ENCODE measurements at regions not wholly inside any gene's neighbourhood (a gene's known extent, or its start where the extent isn't known, plus 50 kb on each side); places are given as distances from the start of the nearest gene placed in this dataset.
A peak's percentile ranks its signal among the peaks of the same experiment; 100 is the strongest.
"Not testable (repeated sequence)": the region's sequence is repeated elsewhere in the genome, so short reads cannot be mapped to it uniquely, and the experiment has no call there.

DNA sequence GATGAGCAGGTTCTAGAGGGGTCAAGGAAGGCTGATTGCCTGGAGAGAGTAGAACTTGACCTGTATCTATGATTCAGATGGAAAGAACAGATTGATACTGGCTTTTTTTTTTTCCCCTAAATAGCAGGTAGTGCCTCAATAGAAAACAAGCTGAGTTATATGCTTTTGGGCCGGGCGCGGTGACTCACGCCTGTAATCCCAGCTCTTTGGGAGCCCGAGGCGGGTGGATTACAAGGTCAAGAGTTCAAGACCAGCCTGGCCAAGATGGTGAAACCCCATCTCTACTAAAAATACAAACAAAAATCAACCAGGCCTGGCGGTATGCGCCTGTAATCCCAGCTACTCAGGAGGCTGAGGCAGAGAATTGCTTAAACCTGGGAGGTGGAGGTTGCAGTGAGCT lies 186.1 kb downstream of the CEP135 start:
- DNase-seq, result not testable (repeated sequence)

DNA sequence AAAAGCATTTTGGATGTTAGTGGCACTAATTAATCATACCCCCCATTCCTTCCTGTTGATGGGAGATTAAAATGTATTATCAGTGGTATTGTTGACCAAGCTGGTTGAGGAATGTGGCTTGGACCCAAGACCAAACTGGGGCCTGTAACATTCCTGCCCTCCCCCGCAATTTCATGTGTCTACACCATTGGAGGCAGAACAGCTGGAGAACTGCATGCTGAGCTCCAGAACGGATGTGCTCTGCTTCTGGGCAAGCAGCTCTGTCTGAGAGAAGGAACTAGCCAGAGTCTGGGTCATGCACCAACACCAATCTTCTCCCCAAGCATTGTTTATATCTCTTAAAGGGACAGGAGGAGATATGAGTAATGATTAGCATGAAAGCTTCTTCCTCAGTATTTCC lies 185.5 kb downstream of the CEP135 start:
- DNase-seq, result no peak

DNA sequence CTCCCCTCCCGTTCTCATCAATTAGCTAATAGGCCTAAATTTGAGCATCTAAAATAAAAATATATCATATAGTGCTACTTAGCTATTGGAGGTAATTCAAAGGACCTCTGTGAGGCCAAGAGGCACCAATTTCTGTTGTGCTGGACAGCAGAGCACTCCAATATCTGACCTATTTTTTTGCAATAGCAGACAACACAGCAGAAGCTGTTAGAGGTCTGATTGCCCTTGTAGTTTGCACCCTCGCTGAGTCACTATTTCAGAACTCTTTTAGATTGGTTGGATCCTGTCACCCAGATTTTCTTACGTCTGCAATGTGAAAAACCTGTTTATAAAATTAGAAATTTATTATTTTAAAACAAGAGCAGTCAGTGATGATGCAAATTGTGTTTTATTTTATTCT lies 184.1 kb downstream of the CEP135 start:
- DNase-seq, result no peak

DNA sequence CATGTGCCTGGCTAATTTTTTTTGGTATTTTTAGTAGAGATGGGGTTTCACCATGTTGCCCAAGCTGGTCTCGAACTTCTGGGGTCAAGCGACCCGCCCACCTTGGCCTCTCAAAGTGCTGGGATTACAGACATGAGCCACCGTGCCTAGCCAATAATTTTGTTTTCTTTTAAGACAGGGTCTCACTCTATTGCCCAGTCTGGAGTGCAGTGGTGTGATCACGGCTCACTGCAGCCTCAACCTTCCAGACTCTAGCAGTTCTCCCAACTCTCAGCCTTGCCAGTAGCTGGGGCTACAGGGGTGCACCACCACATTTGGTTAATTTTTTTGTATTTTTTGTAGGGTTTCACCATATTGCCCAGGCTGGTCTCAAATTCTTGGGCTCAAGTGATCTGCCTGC lies 183.4 kb downstream of the CEP135 start:
- not testable (repeated sequence) for DNase-seq

DNA sequence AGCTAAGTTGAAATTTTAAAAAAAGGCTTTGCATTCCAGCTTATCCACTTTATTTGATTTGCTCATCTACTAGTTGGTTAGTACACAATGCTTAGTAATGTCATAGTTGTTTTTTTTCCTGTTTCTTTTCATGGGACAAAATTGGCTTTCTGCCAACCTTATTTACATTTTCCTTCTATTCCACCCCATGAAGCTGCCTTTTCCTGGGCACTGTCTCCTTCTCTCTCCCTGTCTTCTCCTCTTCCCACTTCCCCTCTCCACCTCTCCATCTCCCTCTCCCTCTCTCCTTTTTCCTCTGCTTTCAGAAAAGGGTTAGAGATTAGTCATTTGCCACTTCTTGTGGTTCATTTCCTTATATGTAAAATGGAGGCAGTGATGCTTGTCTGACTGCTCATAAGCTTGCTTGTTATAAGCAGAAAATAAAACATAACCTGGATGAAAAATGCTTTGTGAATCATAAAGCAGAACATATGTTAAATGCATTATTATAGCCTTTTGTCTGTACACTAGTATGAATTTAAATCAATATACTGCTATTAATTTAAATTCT lies 181.9 kb downstream of the CEP135 start:
- peak; percentile 25 to 28 for DNase-seq

DNA sequence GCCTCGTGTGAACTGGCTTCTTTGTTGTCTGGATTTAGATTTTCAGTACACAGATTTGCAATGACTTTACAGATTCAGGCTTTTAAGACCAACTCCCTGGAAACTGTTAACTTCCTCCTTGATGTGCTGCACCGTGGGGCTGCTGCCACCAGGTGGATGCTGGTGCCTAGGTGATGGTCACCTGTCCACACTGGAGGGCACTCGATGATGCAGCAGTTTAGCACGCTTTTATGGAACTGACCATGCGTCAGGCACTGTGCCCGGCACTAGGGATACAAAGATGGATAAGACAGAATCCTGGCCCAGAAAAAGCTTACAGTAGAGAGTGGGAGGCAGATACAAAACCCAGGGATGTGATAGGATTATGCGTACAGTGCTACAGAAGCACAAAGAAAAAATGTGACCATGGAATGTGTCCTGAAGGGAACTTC lies 180.7 kb downstream of the CEP135 start:
- DNase-seq, result no peak

DNA sequence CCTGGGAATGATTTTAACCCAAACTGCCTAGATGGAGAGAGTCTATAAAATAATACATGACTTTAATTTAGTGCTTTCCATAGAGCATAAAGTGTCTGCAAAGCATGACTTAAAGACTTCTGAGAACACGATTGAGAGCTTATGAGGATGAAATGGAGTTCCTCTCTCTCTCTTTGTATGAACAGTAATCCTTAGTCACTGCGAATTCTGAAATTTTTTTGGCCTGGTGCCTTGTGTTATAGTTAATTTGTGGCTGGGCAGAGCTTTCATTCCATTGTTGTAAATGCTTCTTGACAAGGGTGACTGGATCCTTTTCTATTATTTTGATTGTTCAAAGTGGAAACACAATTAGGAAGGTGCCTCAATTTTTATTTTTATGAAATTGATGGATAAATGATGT lies 179.5 kb downstream of the CEP135 start:
- DNase-seq, result peak; percentile 10 to 14

DNA sequence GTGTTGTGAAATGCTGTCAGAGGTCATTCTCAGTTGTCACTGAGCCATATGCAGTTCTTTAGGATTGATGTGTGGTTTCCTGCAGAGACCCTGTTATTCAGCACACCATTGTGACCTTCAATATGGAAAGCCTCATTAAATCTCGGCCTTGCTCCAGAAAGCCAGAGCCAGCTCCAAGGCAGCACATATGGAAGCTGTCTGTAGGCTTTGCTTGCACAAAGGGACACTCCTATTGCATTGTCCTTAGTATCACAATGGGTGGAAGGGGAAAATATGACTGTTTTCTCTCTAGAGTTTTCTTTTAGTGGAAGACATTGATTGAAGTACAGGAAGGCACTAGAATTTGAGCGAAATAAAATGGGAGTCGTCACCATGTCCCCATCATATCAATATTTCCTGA lies 179.0 kb downstream of the CEP135 start:
- peak; percentile 18 to 64 for DNase-seq

DNA sequence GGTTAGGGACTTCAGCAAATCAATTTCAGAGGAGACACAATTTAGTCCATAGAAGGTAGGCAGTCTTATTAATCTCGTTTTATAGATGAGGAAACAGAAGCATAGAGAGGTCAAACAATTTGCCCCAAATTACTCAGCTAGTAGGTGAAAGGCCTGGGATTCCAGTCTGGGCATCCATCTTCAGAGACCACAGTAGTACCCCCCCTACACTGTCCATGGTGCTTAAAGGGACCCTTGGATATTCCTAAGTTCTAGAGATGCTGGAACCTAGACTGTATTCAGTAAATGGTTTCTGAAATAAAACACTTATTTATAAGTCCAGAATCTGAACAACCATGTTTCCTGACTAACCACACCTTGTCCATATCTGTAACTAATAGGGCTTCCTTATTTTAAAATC lies 174.8 kb downstream of the CEP135 start:
- no peak for DNase-seq

DNA sequence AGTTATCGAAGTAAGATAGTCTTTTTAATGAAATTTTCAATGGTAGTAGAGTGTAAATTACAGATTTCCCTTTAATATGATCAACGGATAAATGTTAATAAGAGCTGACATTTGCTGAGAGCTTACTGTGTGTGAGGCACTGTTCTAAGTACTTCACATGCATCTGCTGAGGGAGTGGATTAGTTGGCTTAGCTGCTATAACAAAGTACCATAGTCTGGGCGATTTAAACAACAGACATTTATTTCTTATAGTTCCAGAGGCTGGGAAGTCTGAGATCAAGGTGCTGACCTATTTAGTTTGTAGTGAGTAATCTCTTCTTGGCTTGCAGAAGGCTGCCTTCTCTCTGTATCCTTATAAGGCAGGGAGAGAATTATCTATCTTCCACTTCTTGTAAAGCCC lies 174.3 kb downstream of the CEP135 start:
- no peak for DNase-seq

DNA sequence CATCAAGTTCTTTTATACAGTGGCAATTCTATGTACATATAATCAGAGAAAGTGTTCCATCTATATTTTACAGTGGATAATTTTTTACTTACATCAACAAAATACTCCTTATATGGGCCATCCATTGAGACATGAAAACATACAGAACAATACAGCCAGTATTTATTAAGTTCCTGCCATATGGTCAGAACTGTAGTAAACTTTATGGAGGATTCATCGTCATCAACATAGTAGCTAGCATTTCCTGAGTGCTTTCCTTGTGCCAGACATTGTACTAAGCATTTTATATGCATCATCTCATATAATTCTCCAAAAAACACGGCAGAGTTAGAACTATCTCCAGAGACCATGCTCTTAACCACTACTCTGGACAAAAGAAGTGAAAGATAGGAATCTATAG lies 170.1 kb downstream of the CEP135 start:
- DNase-seq, result no peak

DNA sequence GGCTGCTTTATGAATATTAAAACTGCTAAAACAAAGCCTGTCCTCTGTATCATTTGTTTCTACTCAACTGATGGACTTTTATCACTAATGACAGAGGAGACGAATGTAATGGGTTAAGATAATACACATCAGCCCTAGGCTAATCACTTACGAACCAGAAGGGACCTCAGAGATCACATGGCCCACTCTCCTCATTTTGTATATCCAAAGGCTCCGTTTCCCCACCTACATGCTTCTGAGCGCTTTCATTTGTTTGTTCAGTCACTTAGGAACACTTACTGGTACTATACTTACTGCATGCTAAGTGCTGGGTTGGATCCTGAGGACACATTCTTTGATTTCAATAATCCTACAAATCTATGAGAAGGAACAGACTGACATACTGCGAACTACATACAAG lies 169.3 kb downstream of the CEP135 start:
- no peak for DNase-seq

DNA sequence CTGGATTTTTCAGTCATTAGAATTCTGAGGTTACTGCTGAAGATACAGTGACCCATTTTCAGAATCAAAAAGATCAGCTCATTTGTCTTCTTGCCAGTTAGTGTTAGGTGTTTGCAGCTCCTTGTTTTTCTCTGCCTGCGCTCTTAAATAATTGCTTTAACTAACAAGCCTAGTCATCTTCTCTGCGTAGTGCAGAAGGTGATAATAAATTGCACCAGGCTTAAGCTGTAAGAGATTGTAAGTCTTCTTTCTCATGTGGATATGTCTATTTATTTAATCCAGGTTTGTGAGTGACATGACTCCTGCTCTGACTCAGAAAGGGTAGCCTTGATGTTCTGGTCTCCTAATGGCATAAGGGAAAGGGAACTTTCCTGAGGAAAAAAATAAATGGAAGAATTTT lies 167.2 kb downstream of the CEP135 start:
- DNase-seq, result no peak

DNA sequence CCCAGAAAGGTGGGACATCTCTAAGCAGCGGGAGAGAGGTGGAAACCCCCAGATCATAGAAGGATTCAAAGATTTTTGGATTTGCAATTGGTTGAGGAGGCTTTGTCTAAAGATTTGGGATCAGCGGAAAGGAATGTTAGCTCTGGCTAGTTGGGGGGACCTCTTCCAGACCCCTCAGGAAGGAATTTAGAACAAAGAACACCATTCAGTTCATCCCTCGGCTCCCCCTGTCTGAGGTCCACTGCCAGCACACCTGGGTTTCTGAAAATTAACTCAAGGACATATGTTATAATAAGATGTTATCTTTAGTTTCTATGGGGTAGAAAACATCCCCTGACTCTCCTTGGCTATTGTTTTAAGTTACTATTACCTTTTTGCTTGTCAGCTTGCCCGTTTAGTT lies 163.6 kb downstream of the CEP135 start:
- no peak for DNase-seq

DNA sequence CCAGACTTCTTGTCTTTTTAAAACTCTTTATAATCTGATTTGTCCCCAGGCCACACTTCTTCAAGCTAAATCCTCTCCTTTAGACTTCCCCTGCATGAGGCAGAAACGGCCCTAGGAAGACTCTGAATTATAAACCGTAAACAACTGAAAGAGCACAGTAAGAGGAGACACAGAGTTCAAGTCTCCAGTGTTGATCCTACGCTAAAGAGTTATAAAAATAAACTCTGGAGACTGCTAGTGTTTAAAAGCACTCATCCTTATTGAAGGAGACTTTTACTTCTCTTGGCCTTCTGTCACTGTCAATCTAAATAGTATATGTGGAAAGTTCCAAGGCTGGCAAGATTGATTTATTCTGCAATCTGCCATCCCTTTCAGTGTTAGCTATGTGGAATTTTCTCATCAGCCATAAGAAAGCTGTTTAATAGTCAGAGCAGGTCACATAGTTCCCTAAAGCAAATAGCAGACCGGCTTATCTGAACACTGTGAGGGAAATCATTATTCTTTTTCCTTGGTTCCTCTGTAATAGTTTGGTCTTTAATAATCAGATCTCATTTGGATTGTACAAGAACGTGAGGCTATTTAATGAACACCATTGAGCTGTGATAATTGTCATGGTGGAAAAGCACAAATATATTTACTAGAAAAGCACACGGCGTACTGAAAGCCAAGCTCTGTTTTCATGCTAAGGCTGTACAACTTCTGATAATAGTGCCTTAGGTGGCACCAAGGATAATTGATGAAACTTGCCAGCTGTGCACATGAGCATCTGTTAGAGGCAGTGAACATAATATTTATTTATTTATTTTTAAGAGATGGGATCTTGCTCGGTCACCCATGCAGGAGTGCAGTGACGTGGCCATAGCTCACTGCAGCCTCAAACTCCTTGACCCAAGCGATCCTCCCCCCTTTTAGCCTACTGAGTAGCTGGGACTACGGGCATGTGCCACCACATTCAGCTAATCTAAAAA lies 157.7 kb downstream of the CEP135 start:
- peak in 1 of 2 experiments; percentile 43 for DNase-seq

DNA sequence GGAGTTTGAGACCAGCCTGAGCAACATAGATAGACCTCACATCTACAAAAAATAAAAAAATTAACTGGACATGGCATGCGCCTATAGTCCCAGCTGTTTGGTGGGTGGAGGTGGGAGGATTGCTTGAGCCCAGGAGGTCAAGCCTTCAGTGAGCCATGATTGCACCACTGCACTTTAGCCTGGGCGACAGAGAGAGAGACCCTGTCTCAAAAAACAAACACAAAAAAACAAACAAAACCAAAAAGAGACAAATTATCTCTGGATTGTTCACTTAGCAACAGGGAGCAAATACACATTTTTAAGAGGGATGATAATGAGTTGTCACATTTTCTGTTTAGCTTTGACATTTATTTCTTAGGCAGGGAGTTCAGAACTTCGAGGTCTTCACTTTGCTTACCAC lies 155.4 kb downstream of the CEP135 start:
- no peak for DNase-seq

DNA sequence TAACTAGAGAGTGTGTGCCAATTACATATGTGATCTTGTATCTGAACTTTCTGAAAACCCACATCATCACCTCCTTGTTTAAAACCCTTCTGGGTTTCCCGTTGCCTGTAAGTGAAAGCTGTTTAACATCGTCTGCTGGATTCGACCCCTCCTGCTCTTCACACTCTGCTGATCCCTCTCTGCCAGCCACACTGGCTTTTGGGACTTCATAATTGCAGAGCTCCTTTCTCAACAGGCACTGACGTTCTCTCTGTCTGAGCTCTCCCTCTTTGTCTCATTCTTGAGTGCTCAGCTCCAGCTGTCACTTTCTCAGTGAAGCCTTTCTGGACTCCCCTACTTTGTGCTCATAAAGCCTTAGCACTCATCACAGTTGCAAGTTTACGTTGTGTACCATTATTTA lies 153.9 kb downstream of the CEP135 start:
- DNase-seq, result no peak

DNA sequence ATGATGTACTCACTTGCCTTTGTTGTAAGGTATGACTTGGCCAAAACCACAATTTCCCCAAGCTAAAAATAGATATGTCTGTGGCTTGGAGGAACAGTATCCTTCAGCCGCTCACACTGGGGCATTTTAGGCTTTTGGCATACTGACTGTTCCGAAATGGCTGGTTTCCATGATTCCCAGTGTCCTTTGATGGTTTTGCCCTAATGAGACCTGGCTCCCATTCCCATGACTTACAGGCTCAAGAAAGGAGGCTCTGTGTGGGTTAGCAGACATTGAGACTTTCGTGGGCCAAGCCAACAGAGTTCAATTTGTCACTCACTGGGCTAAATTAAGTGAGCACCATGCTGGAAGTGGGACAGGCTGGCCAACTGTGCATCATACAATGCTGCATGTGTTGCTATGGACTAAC lies 150.6 kb downstream of the CEP135 start:
- DNase-seq, result peak; percentile 47 to 82

DNA sequence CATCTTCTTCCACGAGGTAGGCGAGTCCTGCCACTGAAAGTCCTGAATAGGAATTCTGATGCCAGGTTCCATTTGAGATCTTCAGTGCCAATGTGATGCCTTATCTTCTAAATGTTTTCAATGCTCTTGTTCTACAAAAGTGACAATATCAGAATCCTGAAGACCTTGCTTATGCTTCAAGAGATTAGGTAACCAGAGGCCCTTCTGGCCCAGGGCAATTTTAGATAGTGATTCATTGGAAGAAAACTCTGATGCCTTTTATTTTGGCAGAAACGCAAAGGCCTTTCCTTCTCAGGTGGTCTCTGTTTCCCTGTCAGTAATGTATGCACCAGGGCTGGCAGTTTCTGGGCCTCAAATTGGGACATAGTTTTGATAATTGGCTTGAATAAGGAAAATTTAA lies 144.8 kb downstream of the CEP135 start:
- DNase-seq, result no peak

DNA sequence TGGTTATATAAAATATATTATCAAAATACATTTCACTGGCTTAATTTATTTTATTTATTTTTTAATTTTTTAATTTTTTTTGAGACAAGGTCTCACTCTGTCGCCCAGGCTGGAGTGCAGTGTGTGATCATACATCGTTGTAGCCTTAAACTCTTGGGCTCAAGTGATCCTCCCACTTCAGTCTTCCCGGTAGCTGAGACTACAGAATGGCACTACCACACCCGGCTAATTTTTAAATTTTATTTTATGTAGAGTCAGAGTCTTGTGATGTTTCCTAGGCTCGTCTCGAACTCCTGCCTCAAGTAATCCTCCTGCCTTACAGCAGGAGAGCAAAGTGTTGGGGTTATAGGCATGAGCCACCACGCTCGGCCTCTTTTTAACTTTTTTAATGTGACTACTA lies 143.8 kb downstream of the CEP135 start:
- DNase-seq, result no peak

DNA sequence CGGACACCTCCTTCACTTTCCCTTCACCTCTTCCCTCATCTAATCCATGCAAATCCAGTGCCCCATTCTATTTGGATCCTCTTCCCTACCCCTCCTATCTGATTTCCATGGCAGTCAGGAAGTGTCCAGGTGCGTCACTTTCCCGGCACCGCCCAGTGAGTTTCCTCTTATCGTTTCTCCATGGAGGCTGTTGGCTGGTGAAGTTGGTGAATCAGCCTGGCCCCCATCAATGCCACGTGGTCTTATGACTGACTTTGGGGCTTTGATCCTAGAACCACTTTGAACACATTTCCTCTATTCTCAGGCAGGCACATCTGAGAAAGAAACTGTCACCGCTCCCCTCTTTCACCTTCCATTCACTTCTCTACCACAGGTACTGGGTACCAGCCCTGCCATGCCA lies 137.8 kb downstream of the CEP135 start:
- no peak for DNase-seq

DNA sequence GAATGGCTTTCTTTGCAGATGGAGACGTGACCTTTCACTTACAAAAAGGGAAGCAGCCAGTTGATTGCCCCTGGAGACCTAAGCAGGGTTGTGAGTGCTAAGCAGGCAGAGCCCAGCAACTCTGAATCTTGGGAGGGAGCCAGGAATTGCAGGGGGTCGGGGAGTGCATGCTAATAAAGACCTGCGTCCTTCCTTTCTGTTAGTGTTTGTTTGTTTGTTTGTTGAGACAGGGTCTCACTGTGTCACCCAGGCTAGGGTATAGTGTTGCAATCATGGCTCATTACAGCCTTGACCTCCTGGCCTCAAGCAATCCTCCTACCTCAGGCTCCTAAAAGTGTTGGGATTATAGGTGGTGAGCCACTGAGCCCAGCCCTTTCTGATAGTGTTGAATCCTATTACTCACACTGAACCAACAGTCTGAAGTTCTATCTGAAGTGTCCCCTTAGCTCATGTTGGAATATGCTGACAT lies 137.4 kb downstream of the CEP135 start:
- DNase-seq, result peak in 1 of 2 experiments; percentile 45

DNA sequence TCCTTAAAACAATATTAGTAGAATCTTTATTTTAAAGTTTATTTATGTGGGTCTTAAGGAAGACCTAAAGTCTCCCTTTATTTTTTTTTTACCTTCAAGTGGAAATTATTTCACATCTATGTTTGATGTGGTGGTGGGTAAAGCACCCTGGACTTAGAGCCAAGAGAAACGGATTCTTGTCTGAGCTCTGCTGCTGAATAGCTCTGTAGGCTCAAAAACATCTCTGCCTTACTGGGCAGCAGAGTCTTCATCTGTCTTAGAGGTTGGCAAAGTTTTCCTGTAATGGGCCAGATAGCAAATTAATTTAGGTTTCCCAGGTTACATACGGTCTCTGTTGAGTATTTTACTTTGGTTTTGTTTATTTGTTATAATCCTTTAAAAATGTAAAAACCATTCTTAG lies 136.5 kb downstream of the CEP135 start:
- no peak for DNase-seq

DNA sequence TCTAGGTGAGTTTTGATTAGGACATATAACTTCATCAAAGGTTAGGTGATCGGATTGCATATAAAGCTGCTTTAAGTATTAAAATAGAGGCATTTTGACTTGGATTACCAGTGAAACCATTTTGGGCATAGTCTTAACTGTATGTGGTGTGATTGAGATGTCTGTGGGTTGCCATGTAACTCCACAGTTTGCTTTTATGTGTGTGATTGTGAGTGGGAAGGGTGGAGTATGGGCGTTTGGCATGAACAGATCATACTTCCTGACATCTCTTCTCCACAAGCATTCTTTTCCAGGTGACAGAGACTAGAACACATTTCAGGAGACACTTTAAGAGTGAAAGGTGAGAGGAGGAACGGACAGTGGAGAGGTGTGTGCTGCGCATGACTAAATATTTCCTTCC lies 136.1 kb downstream of the CEP135 start:
- no peak for DNase-seq
